ENCODE measurements at regions not wholly inside any gene's neighbourhood (a gene's known extent, or its start where the extent isn't known, plus 50 kb on each side); places are given as distances from the start of the nearest gene placed in this dataset.

GRCh38 chr20:1790386-1790785 lies 104.8 kb upstream of the SIRPA start:
- FAIRE-seq (no peak), ATAC-seq (no peak), DNase-seq (ENCODE audit: low spot score) (no peak)
- Histone ChIP-seq H3K4me3 (replicated peaks in 1 of 3; ENCODE audit: insufficient read depth in 1 of 3, low read depth in 2 of 3, low read length in 3 of 3) (no peak overlapping the region), H3K79me2 (ENCODE audit: insufficient read depth, low read length) (no peaks in the 10 kb centered on the region), H3K9me3 (ENCODE audit: low read length) (no peaks in the 10 kb centered on the region), H3K27me3 (ENCODE audit: control insufficient read depth in 1 of 2, insufficient read depth in 2 of 2, low read length in 2 of 2) (no peaks in the 10 kb centered on the region), H3K27ac (ENCODE audit: extremely low read length, insufficient read depth, low read length) (no peak overlapping the region), H3K4me1 (ENCODE audit: insufficient read depth, low read length) (no peaks in the 10 kb centered on the region), H4K20me1 (ENCODE audit: insufficient read depth, low read length) (no peaks in the 10 kb centered on the region), H2AFZ (ENCODE audit: low read length) (no peak overlapping the region), H3K4me2 (ENCODE audit: low read depth, low read length) (no peak overlapping the region), H3K9ac (ENCODE audit: insufficient read depth, low read depth, low read length) (no peak overlapping the region), H3K36me3 (replicated peaks in 1 of 2; ENCODE audit: control insufficient read depth in 1 of 2, insufficient read depth in 2 of 2, low read length in 2 of 2) (no peaks in the 10 kb centered on the region)
- CTCF ChIA-PET (ENCODE audit: low intra/inter-chr PET ratio, low total read pairs) = no interaction called here
- no peak for TF ChIP-seq CSRNP2 (CRISPR knock-in tag; conservative IDR thresholded peaks at IDR 0.05; ENCODE audit: low read depth)
- TF ChIP-seq ZMYM3 (CRISPR knock-in tag; IDR thresholded peaks at IDR 0.05) = no peak
- TF ChIP-seq ZNF160 (CRISPR knock-in tag; IDR thresholded peaks at IDR 0.05) = no peak
- no peak for TF ChIP-seq SNAPC2 (CRISPR knock-in tag; IDR thresholded peaks at IDR 0.05)
- no peak for TF ChIP-seq ZBTB46 (CRISPR knock-in tag; IDR thresholded peaks at IDR 0.05; ENCODE audit: borderline replicate concordance)
- no peak for TF ChIP-seq PRMT3 (CRISPR knock-in tag; IDR thresholded peaks at IDR 0.05; ENCODE audit: borderline replicate concordance, low read depth)
- no peak for TF ChIP-seq HHEX (CRISPR knock-in tag; IDR thresholded peaks at IDR 0.05)
- TF ChIP-seq TCF12 (IDR thresholded peaks at IDR 0.05) = no peak
- TF ChIP-seq TCF12 (CRISPR knock-in tag; IDR thresholded peaks at IDR 0.05) = no peak
- TF ChIP-seq ZNF383 (CRISPR knock-in tag; IDR thresholded peaks at IDR 0.05; ENCODE audit: borderline replicate concordance) = no peak
- no peak for TF ChIP-seq ZNF234 (CRISPR knock-in tag; conservative IDR thresholded peaks at IDR 0.05)
- BruUV-seq (replicated peaks) = no TSS peak
- POLR2A ChIA-PET = interaction anchor here (1.0 kb wide), 1 partner anchor 38 kb away, joined by 3 read pairs; no protein-coding TSS in a partner anchor
- intact Hi-C loops (cut with micrococcal nuclease; ENCODE audit: unreplicated experiment) = no loop called here
- in situ Hi-C loops (cut with HindIII; ENCODE audit: extremely low pct_ligation_motif_present, low pct_unique_long_range_greater_than_20kb) = no loop called here
- WGBS (ENCODE audit: low lambda C conversion rate) = 17% methylated on average over 3 of the region's 3 CpGs

Measured in HepG2 (cell line).